ENCODE measurements at regions not wholly inside any gene's neighbourhood (a gene's known extent, or its start where the extent isn't known, plus 50 kb on each side); places are given as distances from the start of the nearest gene placed in this dataset.

GRCh38 chr16:54505549-54506213 is 219.1 kb upstream of the IRX3 start:
- TF ChIP-seq CTCF (IDR thresholded peaks at IDR 0.05): no peak
- H3K27me3 ChIP-seq: no peaks in the 10 kb centered on the region
- no peak overlapping the region for H3K4me3 ChIP-seq
- H3K27ac ChIP-seq: no peak overlapping the region
- DNase-seq (ENCODE audit: low spot score): no peak
- H3K4me1 ChIP-seq: peaks cover 0 to 44% of the 10 kb centered on the region in 2 donors
- no peaks in the 10 kb centered on the region for H3K9me3 ChIP-seq
- no peaks in the 10 kb centered on the region for H3K36me3 ChIP-seq

GRCh38 chr16:54504372-54504771 is 217.8 kb upstream of the IRX3 start:
- Histone ChIP-seq H3K4me1 (peaks cover 0 to 44% of the 10 kb centered on the region in 2 donors), H3K9me3 (no peaks in the 10 kb centered on the region), H3K4me3 (no peak overlapping the region), H3K36me3 (no peaks in the 10 kb centered on the region), H3K27ac (peak overlapping the region in 1 of 2 donors; percentile 33), H3K27me3 (no peaks in the 10 kb centered on the region)
- TF ChIP-seq CTCF (IDR thresholded peaks at IDR 0.05): no peak
- no peak for DNase-seq (ENCODE audit: low spot score)

GRCh38 chr16:54503856-54504219 is 217.3 kb upstream of the IRX3 start:
- H3K27me3 ChIP-seq: no peaks in the 10 kb centered on the region
- H3K4me1 ChIP-seq: peaks cover 0 to 44% of the 10 kb centered on the region in 2 donors
- no peak for DNase-seq (ENCODE audit: low spot score)
- no peaks in the 10 kb centered on the region for H3K36me3 ChIP-seq
- H3K4me3 ChIP-seq: no peak overlapping the region
- no peak for TF ChIP-seq CTCF (IDR thresholded peaks at IDR 0.05)
- H3K27ac ChIP-seq: peak overlapping the region in 1 of 2 donors; percentile 33
- H3K9me3 ChIP-seq: no peaks in the 10 kb centered on the region

- peak; percentile 79 for DNase-seq (ENCODE audit: low spot score)
- peak overlapping the region in 1 of 2 donors; percentile 33 for H3K27ac ChIP-seq
Measured at GRCh38 chr16:54503011-54503855, 216.6 kb upstream of the IRX3 start.

GRCh38 chr16:54501797-54502196 is 215.2 kb upstream of the IRX3 start:
- peaks cover 0 to 37% of the 10 kb centered on the region in 2 donors for H3K4me1 ChIP-seq
- H3K36me3 ChIP-seq: no peaks in the 10 kb centered on the region
- H3K9me3 ChIP-seq: peaks cover 0 to 14% of the 10 kb centered on the region in 2 donors
- H3K27ac ChIP-seq: no peak overlapping the region
- no peak for TF ChIP-seq CTCF (IDR thresholded peaks at IDR 0.05)
- DNase-seq (ENCODE audit: low spot score): no peak
- H3K27me3 ChIP-seq: no peaks in the 10 kb centered on the region
- H3K4me3 ChIP-seq: no peak overlapping the region

More at GRCh38 chr16:54503011-54503855, 216.6 kb upstream of the IRX3 start:
- Histone ChIP-seq H3K4me1 (peaks cover 0 to 44% of the 10 kb centered on the region in 2 donors), H3K27me3 (no peaks in the 10 kb centered on the region), H3K9me3 (peaks cover 0 to 4% of the 10 kb centered on the region in 2 donors), H3K4me3 (no peak overlapping the region), H3K36me3 (no peaks in the 10 kb centered on the region)
- no peak for TF ChIP-seq CTCF (IDR thresholded peaks at IDR 0.05)
